ENCODE measurements at regions not wholly inside any gene's neighbourhood (a gene's known extent, or its start where the extent isn't known, plus 50 kb on each side); places are given as distances from the start of the nearest gene placed in this dataset.

- Histone ChIP-seq H3K4me1 (ENCODE audit: control insufficient read depth, insufficient read depth, low read length) (no peaks in the 10 kb centered on the region; the same call in 1 of the 2 replicates), H3K9me3 (ENCODE audit: control insufficient read depth, insufficient read depth, low read depth, low read length) (no peaks in the 10 kb centered on the region), H3K27ac (ENCODE audit: low read length) (no peak overlapping the region), H3K27me3 (ENCODE audit: control insufficient read depth, insufficient read depth, low read length) (no peaks in the 10 kb centered on the region), H3K4me3 (ENCODE audit: low read depth in 2 of 2, low read length in 2 of 2) (no peak overlapping the region), H3K36me3 (ENCODE audit: control insufficient read depth, insufficient read depth, low read length) (no peaks in the 10 kb centered on the region)
- intact Hi-C loops (cut with micrococcal nuclease; ENCODE audit: unreplicated experiment) (no loop called here), in situ Hi-C loops (cut with HindIII; ENCODE audit: low pct_unique_long_range_greater_than_20kb, low sequenced_read_pairs) (no loop called here)
- TF ChIP-seq CTCF (IDR thresholded peaks at IDR 0.05), result no peak
- no peak for TF ChIP-seq POLR2AphosphoS5 (IDR thresholded peaks at IDR 0.05; ENCODE audit: low read depth, low read length)
- TF ChIP-seq TCF7L2 (IDR thresholded peaks at IDR 0.05; ENCODE audit: low read depth, low read length), result no peak
- TF ChIP-seq SIN3A (IDR thresholded peaks at IDR 0.05; ENCODE audit: borderline replicate concordance, insufficient read depth, low read depth, low read length), result no peak
- TF ChIP-seq, protein P1, sequence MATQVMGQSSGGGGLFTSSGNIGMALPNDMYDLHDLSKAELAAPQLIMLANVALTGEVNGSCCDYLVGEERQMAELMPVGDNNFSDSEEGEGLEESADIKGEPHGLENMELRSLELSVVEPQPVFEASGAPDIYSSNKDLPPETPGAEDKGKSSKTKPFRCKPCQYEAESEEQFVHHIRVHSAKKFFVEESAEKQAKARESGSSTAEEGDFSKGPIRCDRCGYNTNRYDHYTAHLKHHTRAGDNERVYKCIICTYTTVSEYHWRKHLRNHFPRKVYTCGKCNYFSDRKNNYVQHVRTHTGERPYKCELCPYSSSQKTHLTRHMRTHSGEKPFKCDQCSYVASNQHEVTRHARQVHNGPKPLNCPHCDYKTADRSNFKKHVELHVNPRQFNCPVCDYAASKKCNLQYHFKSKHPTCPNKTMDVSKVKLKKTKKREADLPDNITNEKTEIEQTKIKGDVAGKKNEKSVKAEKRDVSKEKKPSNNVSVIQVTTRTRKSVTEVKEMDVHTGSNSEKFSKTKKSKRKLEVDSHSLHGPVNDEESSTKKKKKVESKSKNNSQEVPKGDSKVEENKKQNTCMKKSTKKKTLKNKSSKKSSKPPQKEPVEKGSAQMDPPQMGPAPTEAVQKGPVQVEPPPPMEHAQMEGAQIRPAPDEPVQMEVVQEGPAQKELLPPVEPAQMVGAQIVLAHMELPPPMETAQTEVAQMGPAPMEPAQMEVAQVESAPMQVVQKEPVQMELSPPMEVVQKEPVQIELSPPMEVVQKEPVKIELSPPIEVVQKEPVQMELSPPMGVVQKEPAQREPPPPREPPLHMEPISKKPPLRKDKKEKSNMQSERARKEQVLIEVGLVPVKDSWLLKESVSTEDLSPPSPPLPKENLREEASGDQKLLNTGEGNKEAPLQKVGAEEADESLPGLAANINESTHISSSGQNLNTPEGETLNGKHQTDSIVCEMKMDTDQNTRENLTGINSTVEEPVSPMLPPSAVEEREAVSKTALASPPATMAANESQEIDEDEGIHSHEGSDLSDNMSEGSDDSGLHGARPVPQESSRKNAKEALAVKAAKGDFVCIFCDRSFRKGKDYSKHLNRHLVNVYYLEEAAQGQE (IDR thresholded peaks at IDR 0.05; ENCODE audit: insufficient read depth in 1 of 2, low read depth in 2 of 2, low read length in 1 of 2), result no peak
- DNase-seq (ENCODE audit: low read depth, low spot score), result no peak
- no TSS peak for BruUV-seq (replicated peaks)
- POLR2A ChIA-PET, result no interaction called here
- no peak for ATAC-seq
- CTCF ChIA-PET, result no interaction called here
Observed at GRCh38 chr5:58016358-58016757, 443.5 kb downstream of the PLK2 start.

- BruUV-seq (replicated peaks), result no TSS peak
- Histone ChIP-seq H3K4me1 (ENCODE audit: control insufficient read depth, insufficient read depth, low read length) (no peaks in the 10 kb centered on the region; the same call in 1 of the 2 replicates), H3K36me3 (ENCODE audit: control insufficient read depth, insufficient read depth, low read length) (no peaks in the 10 kb centered on the region), H3K4me3 (ENCODE audit: low read depth in 2 of 2, low read length in 2 of 2) (no peak overlapping the region), H3K27ac (ENCODE audit: low read length) (peak overlapping the region; percentile 31; the same call in 1 of the 2 replicates), H3K27me3 (ENCODE audit: control insufficient read depth, insufficient read depth, low read length) (no peaks in the 10 kb centered on the region), H3K9me3 (ENCODE audit: control insufficient read depth, insufficient read depth, low read depth, low read length) (no peaks in the 10 kb centered on the region)
- intact Hi-C loops (cut with micrococcal nuclease; ENCODE audit: unreplicated experiment) (no loop called here), in situ Hi-C loops (cut with HindIII; ENCODE audit: low pct_unique_long_range_greater_than_20kb, low sequenced_read_pairs) (no loop called here)
- ATAC-seq, result no peak
- TF ChIP-seq POLR2AphosphoS5 (IDR thresholded peaks at IDR 0.05; ENCODE audit: low read depth, low read length) (no peak), SIN3A (IDR thresholded peaks at IDR 0.05; ENCODE audit: borderline replicate concordance, insufficient read depth, low read depth, low read length) (no peak), CTCF (IDR thresholded peaks at IDR 0.05) (no peak), TCF7L2 (IDR thresholded peaks at IDR 0.05; ENCODE audit: low read depth, low read length) (no peak)
- TF ChIP-seq, protein P1 (IDR thresholded peaks at IDR 0.05; ENCODE audit: insufficient read depth in 1 of 2, low read depth in 2 of 2, low read length in 1 of 2), result no peak
- ChIA-PET CTCF (no interaction called here), POLR2A (no interaction called here)
- DNase-seq (ENCODE audit: low read depth, low spot score), result no peak
Observed at GRCh38 chr5:58015175-58015574, 444.7 kb downstream of the PLK2 start.

All from Panc1 (cell line).